CD14-positive monocyte (primary cell): ENCODE measurements at regions not wholly inside any gene's neighbourhood (a gene's known extent, or its start where the extent isn't known, plus 50 kb on each side); places are given as distances from the start of the nearest gene placed in this dataset.

Experiments
- DNase-seq, 3 donors: peaks; one replicate each; pipeline ENCODE4 v3.0.0-alpha.2; 2011 to 2022
- H2AFZ ChIP-seq: 2 replicates; pipeline ENCODE4 v1.6.0; 2012; ENCODE audit warnings: mild to moderate bottlenecking, low read depth, low read length, inconsistent platforms; ENCODE audit not compliant: insufficient read depth, poor library complexity, severe bottlenecking
- H3K27ac ChIP-seq, 2 donors: 1 replicate in 1 of 2; 2 replicates in 1 of 2; pipeline ENCODE4 v1.5.1; 2012 to 2013; ENCODE audit warnings: low read length in 2 of 2, control low read depth in 1 of 2, inconsistent platforms in 1 of 2, low read depth in 1 of 2, mild to moderate bottlenecking in 1 of 2
- H3K27me3 ChIP-seq, 2 donors: one replicate each; pipeline versions ENCODE4 v1.6.0 to v1.6.1; 2011 to 2013; ENCODE audit warnings: low read length in 2 of 2; ENCODE audit not compliant: control insufficient read depth in 2 of 2, insufficient read depth in 2 of 2
- H3K36me3 ChIP-seq, 2 donors: replicated peaks in 1 of 2; 1 replicate in 1 of 2; 2 replicates in 1 of 2; pipeline versions ENCODE4 v1.5.1 to v1.6.1; 2012 to 2013; ENCODE audit warnings: low read length in 2 of 2, control low read depth in 1 of 2, inconsistent platforms in 1 of 2, mild to moderate bottlenecking in 1 of 2; ENCODE audit not compliant: insufficient read depth in 2 of 2, control insufficient read depth in 1 of 2
- H3K4me1 ChIP-seq, 2 donors: 1 replicate in 1 of 2; 2 replicates in 1 of 2; pipeline versions ENCODE4 v1.5.1 to v1.6.1; 2012 to 2013; ENCODE audit warnings: low read length in 2 of 2, control low read depth in 1 of 2, inconsistent platforms in 1 of 2, mild to moderate bottlenecking in 1 of 2, moderate library complexity in 1 of 2; ENCODE audit not compliant: insufficient read depth in 2 of 2, control insufficient read depth in 1 of 2
- H3K4me2 ChIP-seq: replicated peaks from 2 replicates; pipeline ENCODE3; 2012; ENCODE audit warnings: low read length, moderate library complexity, mild to moderate bottlenecking; ENCODE audit not compliant: poor library complexity, severe bottlenecking; ENCODE audit errors: extremely low read depth
- H3K4me3 ChIP-seq, 3 experiments: fragments of 200-600 bp in 1 of 3; sonication (generic) in 1 of 3; replicated peaks in 1 of 3; 1 replicate in 2 of 3; 2 replicates in 1 of 3; pipeline ENCODE4 v1.5.1; 2011 to 2013; ENCODE audit warnings: low read length in 3 of 3, mild to moderate bottlenecking in 3 of 3, control low read depth in 2 of 3, low read depth in 2 of 3, inconsistent platforms in 1 of 3, moderate library complexity in 1 of 3
- H3K79me2 ChIP-seq: 2 replicates; pipeline ENCODE4 v1.6.0; 2012; ENCODE audit warnings: mild to moderate bottlenecking, control low read depth, inconsistent platforms, low read length, moderate library complexity; ENCODE audit not compliant: insufficient read depth
- H3K9ac ChIP-seq: 2 replicates; pipeline ENCODE4 v1.6.0; 2017; ENCODE audit warnings: low read length, mild to moderate bottlenecking; ENCODE audit not compliant: insufficient read depth, poor library complexity, severe bottlenecking
- H3K9me3 ChIP-seq, 2 donors: replicated peaks in 1 of 2; 1 replicate in 1 of 2; 2 replicates in 1 of 2; pipeline versions ENCODE4 v1.5.1 to v1.6.1; 2012 to 2013; ENCODE audit warnings: low read length in 2 of 2, control low read depth in 1 of 2; ENCODE audit not compliant: control insufficient read depth in 1 of 2, insufficient read depth in 1 of 2
- H4K20me1 ChIP-seq: 2 replicates; pipeline ENCODE4 v1.6.0; 2012; ENCODE audit warnings: mild to moderate bottlenecking, low read length, control low read depth, moderate library complexity; ENCODE audit not compliant: insufficient read depth
- H3K27ac Mint-ChIP-seq, 7 donors: one replicate each; pipeline ENCODE4 v1.8.0; 2020; ENCODE audit warnings: mild to moderate bottlenecking in 7 of 7, mixed read lengths in 7 of 7, moderate library complexity in 6 of 7, inconsistent platforms in 2 of 7
- H3K27me3 Mint-ChIP-seq, 3 donors: one replicate each; pipeline ENCODE4 v1.8.0; 2021 to 2022; ENCODE audit warnings: low read depth in 3 of 3, mild to moderate bottlenecking in 3 of 3, mixed read lengths in 3 of 3, moderate library complexity in 3 of 3, inconsistent platforms in 1 of 3
- H3K36me3 Mint-ChIP-seq, 2 donors: one replicate each; pipeline ENCODE4 v1.8.0; 2020; ENCODE audit warnings: mixed read lengths in 2 of 2, inconsistent platforms in 1 of 2, mild to moderate bottlenecking in 1 of 2
- H3K4me1 Mint-ChIP-seq: one replicate; pipeline ENCODE4 v1.8.0; 2020; ENCODE audit warnings: mild to moderate bottlenecking, mixed read lengths
- H3K4me3 Mint-ChIP-seq, 2 donors: one replicate each; pipeline ENCODE4 v1.8.0; 2020; ENCODE audit warnings: mild to moderate bottlenecking in 2 of 2, mixed read lengths in 2 of 2, moderate library complexity in 1 of 2
- H3K9me3 Mint-ChIP-seq, 7 donors: one replicate each; pipeline ENCODE4 v1.8.0; 2020 to 2022; ENCODE audit warnings: mixed read lengths in 7 of 7, mild to moderate bottlenecking in 6 of 7, moderate library complexity in 6 of 7, inconsistent platforms in 2 of 7
- WGBS: methylation state at CpG from one replicate; pipeline ENCODE4 v1.1.5; 2013; ENCODE audit warnings: missing lambda C conversion rate; ENCODE audit not compliant: insufficient coverage; 5-methylcytosine and 5-hydroxymethylcytosine counted together
- intact Hi-C, 2 donors: fragments of 100-400 bp; cut with micrococcal nuclease; formaldehyde crosslinking; loops; one replicate each; pipeline versions ENCODE4 v1.15.0 to v1.15.1; 2023
- TF ChIP-seq, protein P1 (sequence below): fragments of 200-600 bp; IDR thresholded peaks from one replicate; pipeline ENCODE4 v1.8.0; 2022; ENCODE audit warnings: antibody characterized with exemption, mild to moderate bottlenecking

DNA sequence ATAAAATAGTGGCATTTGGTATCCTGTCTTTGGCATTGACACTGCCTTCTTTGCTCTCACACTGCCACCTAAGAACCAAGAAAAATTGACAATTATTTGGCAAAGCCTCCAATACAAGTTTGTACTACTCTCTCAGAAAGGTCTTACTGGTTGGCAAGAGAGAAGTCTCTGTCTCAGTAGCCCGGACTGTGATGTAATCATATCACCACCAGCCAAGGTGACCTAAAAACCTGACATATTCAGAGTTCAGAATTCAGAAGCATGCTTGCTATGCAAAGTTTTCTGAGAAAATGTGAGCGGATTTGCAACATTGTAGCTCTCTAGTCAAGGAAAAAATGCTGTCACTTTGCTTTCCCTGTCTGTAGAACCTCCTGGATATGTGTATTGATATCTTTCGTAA, 196.0 kb downstream of the CDH7 start:
- no peak overlapping the region for H2AFZ ChIP-seq
- no peaks in the 10 kb centered on the region for H3K36me3 Mint-ChIP-seq
- WGBS, result 86% methylated on average over 1 of the region's 3 CpGs
- H3K4me1 Mint-ChIP-seq, result no peaks in the 10 kb centered on the region
- no peaks in the 10 kb centered on the region for H3K27me3 ChIP-seq
- TF ChIP-seq, protein P1, sequence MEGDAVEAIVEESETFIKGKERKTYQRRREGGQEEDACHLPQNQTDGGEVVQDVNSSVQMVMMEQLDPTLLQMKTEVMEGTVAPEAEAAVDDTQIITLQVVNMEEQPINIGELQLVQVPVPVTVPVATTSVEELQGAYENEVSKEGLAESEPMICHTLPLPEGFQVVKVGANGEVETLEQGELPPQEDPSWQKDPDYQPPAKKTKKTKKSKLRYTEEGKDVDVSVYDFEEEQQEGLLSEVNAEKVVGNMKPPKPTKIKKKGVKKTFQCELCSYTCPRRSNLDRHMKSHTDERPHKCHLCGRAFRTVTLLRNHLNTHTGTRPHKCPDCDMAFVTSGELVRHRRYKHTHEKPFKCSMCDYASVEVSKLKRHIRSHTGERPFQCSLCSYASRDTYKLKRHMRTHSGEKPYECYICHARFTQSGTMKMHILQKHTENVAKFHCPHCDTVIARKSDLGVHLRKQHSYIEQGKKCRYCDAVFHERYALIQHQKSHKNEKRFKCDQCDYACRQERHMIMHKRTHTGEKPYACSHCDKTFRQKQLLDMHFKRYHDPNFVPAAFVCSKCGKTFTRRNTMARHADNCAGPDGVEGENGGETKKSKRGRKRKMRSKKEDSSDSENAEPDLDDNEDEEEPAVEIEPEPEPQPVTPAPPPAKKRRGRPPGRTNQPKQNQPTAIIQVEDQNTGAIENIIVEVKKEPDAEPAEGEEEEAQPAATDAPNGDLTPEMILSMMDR, result no peak
- no peak for DNase-seq
- no peak overlapping the region for H3K27ac ChIP-seq
- no peaks in the 10 kb centered on the region for H3K4me1 ChIP-seq
- no peak overlapping the region for H3K27ac Mint-ChIP-seq
- intact Hi-C loops, result no loop called here
- no peaks in the 10 kb centered on the region for H3K36me3 ChIP-seq
- H3K4me3 Mint-ChIP-seq, result no peak overlapping the region
- no peaks in the 10 kb centered on the region for H3K9me3 ChIP-seq
- H3K9ac ChIP-seq, result no peak overlapping the region
- H3K4me2 ChIP-seq, result no peak overlapping the region
- no peaks in the 10 kb centered on the region for H3K27me3 Mint-ChIP-seq
- H4K20me1 ChIP-seq, result no peaks in the 10 kb centered on the region
- no peaks in the 10 kb centered on the region for H3K79me2 ChIP-seq
- H3K9me3 Mint-ChIP-seq, result no peaks in the 10 kb centered on the region
- H3K4me3 ChIP-seq, result no peak overlapping the region

DNA sequence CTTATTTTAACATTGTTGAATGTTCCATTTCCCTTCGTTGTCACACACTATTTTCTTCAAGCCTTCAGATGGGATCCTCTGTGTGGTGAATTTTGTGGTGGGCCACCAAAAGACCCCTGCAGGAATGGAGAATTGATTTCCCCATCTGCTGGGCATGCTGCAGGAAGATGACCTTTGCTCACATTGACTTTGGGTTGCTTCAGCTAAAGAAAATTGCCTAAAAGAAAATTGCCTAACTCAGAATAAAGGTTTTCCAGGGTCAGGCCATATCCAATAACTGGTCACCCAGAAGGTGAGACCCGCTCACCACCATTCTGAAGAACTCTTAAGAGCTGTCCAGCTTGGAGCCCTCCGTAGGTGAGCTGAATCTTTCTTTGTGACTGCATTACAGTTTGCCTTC, 192.5 kb downstream of the CDH7 start:
- no peaks in the 10 kb centered on the region for H3K27me3 ChIP-seq
- H3K27ac ChIP-seq, result no peak overlapping the region
- no peaks in the 10 kb centered on the region for H3K27me3 Mint-ChIP-seq
- H3K9me3 Mint-ChIP-seq, result no peaks in the 10 kb centered on the region
- H3K4me3 ChIP-seq, result no peak overlapping the region
- H3K4me1 Mint-ChIP-seq, result no peaks in the 10 kb centered on the region
- no peak overlapping the region for H3K4me3 Mint-ChIP-seq
- H3K36me3 ChIP-seq, result no peaks in the 10 kb centered on the region
- TF ChIP-seq, protein P1, result no peak
- no peaks in the 10 kb centered on the region for H3K9me3 ChIP-seq
- no peak for DNase-seq
- no peak overlapping the region for H3K27ac Mint-ChIP-seq
- H2AFZ ChIP-seq, result no peak overlapping the region
- no peaks in the 10 kb centered on the region for H3K36me3 Mint-ChIP-seq
- H3K4me2 ChIP-seq, result no peak overlapping the region
- H3K9ac ChIP-seq, result no peak overlapping the region
- intact Hi-C loops, result no loop called here
- no peaks in the 10 kb centered on the region for H3K79me2 ChIP-seq
- H3K4me1 ChIP-seq, result no peaks in the 10 kb centered on the region
- 90% methylated on average over 2 of the region's 3 CpGs for WGBS
- H4K20me1 ChIP-seq, result no peaks in the 10 kb centered on the region
